HTR-8/SVneo (cell line): ENCODE measurements at regions not wholly inside any gene's neighbourhood (a gene's known extent, or its start where the extent isn't known, plus 50 kb on each side); places are given as distances from the start of the nearest gene placed in this dataset.

Experiments used
- DNase-seq: peaks from one replicate; pipeline ENCODE4 v3.0.0; 2011; ENCODE audit warnings: low spot score, mixed read lengths; ENCODE audit not compliant: insufficient read length
- FAIRE-seq: peaks from 2 replicates; lab custom pipeline; 2011; peaks lifted over from hg19 to GRCh38; lab: Jason Lieb, UNC

- DNase-seq = no peak
- FAIRE-seq = no peak
Measured at GRCh38 chr5:3043600-3043999, 292.1 kb upstream of the IRX2 start.

GRCh38 chr5:3041001-3041400 is 289.5 kb upstream of the IRX2 start:
- DNase-seq (no peak), FAIRE-seq (no peak)

GRCh38 chr5:3036041-3036788 is 284.7 kb upstream of the IRX2 start:
- DNase-seq (no peak), FAIRE-seq (no peak)

GRCh38 chr5:3035452-3035851 is 284.0 kb upstream of the IRX2 start:
- FAIRE-seq (no peak), DNase-seq (no peak)

- no peak for DNase-seq
Measured at GRCh38 chr5:3034881-3035280, 283.4 kb upstream of the IRX2 start.

GRCh38 chr5:3034449-3034848 is 283.0 kb upstream of the IRX2 start:
- no peak for FAIRE-seq
- no peak for DNase-seq

More at GRCh38 chr5:3034881-3035280, 283.4 kb upstream of the IRX2 start:
- FAIRE-seq = no peak

- DNase-seq (no peak), FAIRE-seq (no peak)
Measured at GRCh38 chr5:3033033-3033755, 281.7 kb upstream of the IRX2 start.

GRCh38 chr5:3032513-3032912 is 281.0 kb upstream of the IRX2 start:
- FAIRE-seq (no peak), DNase-seq (no peak)

GRCh38 chr5:3031733-3032378 is 280.4 kb upstream of the IRX2 start:
- no peak for FAIRE-seq
- DNase-seq = no peak

GRCh38 chr5:3030511-3031165 is 279.2 kb upstream of the IRX2 start:
- DNase-seq (no peak), FAIRE-seq (no peak)

GRCh38 chr5:3029396-3029795 is 277.9 kb upstream of the IRX2 start:
- FAIRE-seq (no peak), DNase-seq (no peak)

GRCh38 chr5:3027866-3028635 is 276.6 kb upstream of the IRX2 start:
- DNase-seq (no peak), FAIRE-seq (no peak)

GRCh38 chr5:3027185-3027865 is 275.8 kb upstream of the IRX2 start:
- no peak for DNase-seq
- no peak for FAIRE-seq

GRCh38 chr5:3026651-3027050 is 275.2 kb upstream of the IRX2 start:
- FAIRE-seq (no peak), DNase-seq (no peak)

- DNase-seq (no peak), FAIRE-seq (no peak)
Measured at GRCh38 chr5:3026099-3026498, 274.6 kb upstream of the IRX2 start.

- DNase-seq (no peak), FAIRE-seq (no peak)
Measured at GRCh38 chr5:3025392-3025791, 273.9 kb upstream of the IRX2 start.

- no peak for DNase-seq
- no peak for FAIRE-seq
Measured at GRCh38 chr5:3024976-3025375, 273.5 kb upstream of the IRX2 start.

GRCh38 chr5:3024554-3024953 is 273.1 kb upstream of the IRX2 start:
- FAIRE-seq = no peak

GRCh38 chr5:3024126-3024525 is 272.6 kb upstream of the IRX2 start:
- DNase-seq = no peak
- FAIRE-seq = no peak

More at GRCh38 chr5:3024554-3024953, 273.1 kb upstream of the IRX2 start:
- DNase-seq = no peak
